Adrenal gland (tissue), 9 donors: ENCODE measurements at regions not wholly inside any gene's neighbourhood (a gene's known extent, or its start where the extent isn't known, plus 50 kb on each side); places are given as distances from the start of the nearest gene placed in this dataset.

ENCODE experiments used
- DNase-seq, 7 donors: peaks; one replicate each; pipeline ENCODE4 v3.0.0-alpha.2; 2019 to 2020
- H3K27ac ChIP-seq, 5 donors: fragments of 200-600 bp; sonication (generic) in 4 of 5; 1 replicate in 3 of 5; 2 replicates in 2 of 5; pipeline versions ENCODE4 v1.5.1 to v1.8.0; 2016 to 2020; ENCODE audit warnings: mild to moderate bottlenecking in 1 of 5
- H3K27me3 ChIP-seq: fragments of 200-600 bp; 2 replicates; pipeline ENCODE4 v1.8.0; 2021
- H3K36me3 ChIP-seq, 2 donors: fragments of 200-600 bp; replicated peaks in 1 of 2; 1 replicate in 1 of 2; 2 replicates in 1 of 2; pipeline versions ENCODE4 v1.5.1 to v1.8.0; 2018 to 2022
- H3K4me1 ChIP-seq, 2 donors: fragments of 200-600 bp; replicated peaks in 1 of 2; 1 replicate in 1 of 2; 2 replicates in 1 of 2; pipeline versions ENCODE4 v1.5.1 to v1.8.0; 2018 to 2021
- H3K4me3 ChIP-seq, 4 donors: fragments of 200-600 bp; sonication (generic) in 3 of 4; one replicate each; pipeline ENCODE4 v1.5.1; 2016 to 2018
- H3K9me3 ChIP-seq, 3 donors: fragments of 200-600 bp; sonication (generic) in 1 of 3; replicated peaks in 1 of 3; 1 replicate in 2 of 3; 2 replicates in 1 of 3; pipeline versions ENCODE4 v1.5.1 to v1.8.0; 2016 to 2021
- CTCF ChIP-seq, 6 experiments: fragments of 450-650 bp in 4 of 6; fragments of 200-600 bp in 2 of 6; sonication (generic) in 1 of 6; IDR thresholded peaks; 1 replicate in 5 of 6; 2 replicates in 1 of 6; pipeline versions ENCODE4 v1.5.1 to v1.8.0; 2016 to 2021; ENCODE audit warnings: antibody characterized with exemption in 6 of 6, mild to moderate bottlenecking in 2 of 6, moderate library complexity in 1 of 6
- POLR2A ChIP-seq, 2 donors: fragments of 450-650 bp; IDR thresholded peaks; one replicate each; pipeline ENCODE4 v1.6.1; 2017; ENCODE audit warnings: antibody characterized with exemption in 2 of 2, mild to moderate bottlenecking in 2 of 2, moderate library complexity in 1 of 2
- WGBS, 4 donors: extraction: QIAGEN DNeasy Blood & Tissue Kit in 2 of 4; methylation state at CpG; one replicate each; pipeline versions ENCODE4 v1.1.5 to v1.1.7; 2013 to 2017; 5-methylcytosine and 5-hydroxymethylcytosine counted together
- intact Hi-C, 2 donors: fragments of 100-400 bp; cut with DNase I; formaldehyde crosslinking; loops; one replicate each; pipeline versions ENCODE4 v1.14.1 to v1.15.0; 2022 to 2023
- donor health status: healthy with polysubstance abuse.
- donor health status: Bipolar disorder and iron deficiency.
- donor health status: DM: yes; HTN: yes; CAD: no.
- donor health status: DM: no; HTN: no; CAD: no.
- donor health status: DM: no; HTN: no; CAD: no.

DNA sequence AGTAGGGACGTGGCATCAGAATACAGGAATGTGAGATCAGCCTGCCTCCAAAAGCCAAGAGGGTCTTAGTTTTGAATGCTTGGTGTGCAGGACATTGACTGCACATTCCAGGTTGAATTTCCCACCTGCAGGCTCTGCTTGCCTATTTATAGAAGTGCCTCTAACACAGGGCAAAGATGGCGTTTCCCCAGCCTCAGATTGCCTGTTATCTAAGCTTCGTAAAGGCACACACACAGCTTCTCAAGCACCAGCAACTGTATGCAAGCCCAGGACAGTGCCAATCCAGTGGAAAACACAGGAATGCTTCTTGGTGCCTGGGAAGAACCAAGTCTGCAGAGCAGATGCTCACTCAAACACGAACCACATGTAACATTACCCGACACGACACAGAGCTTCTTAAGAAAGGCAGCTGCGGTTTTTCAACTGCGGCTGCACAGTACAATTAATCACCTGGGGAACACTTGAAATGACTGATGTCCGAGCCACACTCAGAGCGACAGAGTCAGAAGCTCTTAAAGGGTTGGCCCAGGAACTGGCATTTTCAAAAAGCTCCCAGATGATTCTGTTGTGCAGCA lies 90.0 kb upstream of the ANKRD34C start:
- no peak overlapping the region for H3K4me3 ChIP-seq
- intact Hi-C loops, result no loop called here
- H3K4me1 ChIP-seq, result no peaks in the 10 kb centered on the region
- 69 to 78% (median 75%) methylated on average over 9 to 10 of the region's 10 CpGs for WGBS, 4 donors
- DNase-seq, result no peak
- no peaks in the 10 kb centered on the region for H3K9me3 ChIP-seq
- TF ChIP-seq POLR2A (IDR thresholded peaks at IDR 0.05), result no peak
- H3K27me3 ChIP-seq, result no peaks in the 10 kb centered on the region
- H3K27ac ChIP-seq, result no peak overlapping the region
- no peaks in the 10 kb centered on the region for H3K36me3 ChIP-seq

DNA sequence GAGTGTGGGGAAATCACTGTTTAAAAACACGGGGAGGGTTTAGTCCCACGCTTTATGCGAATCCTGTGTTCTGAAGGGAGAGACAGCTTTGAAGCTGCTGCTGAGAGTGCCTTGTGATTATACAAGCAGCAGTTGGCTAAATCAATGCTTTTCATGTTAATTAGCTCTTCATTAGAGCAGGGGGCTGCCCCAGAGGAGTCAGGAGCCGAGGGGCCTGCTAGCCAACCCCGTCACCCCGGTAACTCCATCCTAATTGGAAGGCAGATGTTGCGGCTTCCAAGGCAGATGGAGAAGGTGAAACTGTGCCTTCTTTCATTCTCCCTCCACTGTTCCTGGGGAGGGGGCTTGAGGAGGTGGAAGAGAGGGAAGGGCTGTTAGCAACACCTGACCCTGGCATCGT lies 92.4 kb upstream of the ANKRD34C start:
- WGBS, 4 donors, result 78 to 91% (median 84%) methylated on average over 8 of the region's 8 CpGs
- Histone ChIP-seq H3K9me3 (no peaks in the 10 kb centered on the region), H3K4me3 (no peak overlapping the region), H3K36me3 (no peaks in the 10 kb centered on the region), H3K27ac (no peak overlapping the region), H3K4me1 (no peaks in the 10 kb centered on the region), H3K27me3 (no peaks in the 10 kb centered on the region)
- no peak for DNase-seq
- no peak for TF ChIP-seq CTCF (IDR thresholded peaks at IDR 0.05)
- no peak for TF ChIP-seq POLR2A (IDR thresholded peaks at IDR 0.05)
- intact Hi-C loops, result no loop called here

- no peaks in the 10 kb centered on the region for H3K9me3 ChIP-seq
- TF ChIP-seq CTCF (IDR thresholded peaks at IDR 0.05) (no peak), POLR2A (IDR thresholded peaks at IDR 0.05) (no peak)
- DNase-seq, result no peak
- H3K36me3 ChIP-seq, result no peaks in the 10 kb centered on the region
- H3K4me3 ChIP-seq, result no peak overlapping the region
- H3K27ac ChIP-seq, result no peak overlapping the region
- no peaks in the 10 kb centered on the region for H3K4me1 ChIP-seq
- no peaks in the 10 kb centered on the region for H3K27me3 ChIP-seq
- WGBS, 4 donors, result 78 to 89% (median 86%) methylated on average over 7 to 8 of the region's 8 CpGs
- intact Hi-C loops, result loop anchor here in 1 of 2 donors (10.0 kb wide), 1 partner anchor 272 kb away; no protein-coding TSS in a partner anchor
Measured at GRCh38 chr15:79186616-79187015, 95.9 kb upstream of the ANKRD34C start.

DNA sequence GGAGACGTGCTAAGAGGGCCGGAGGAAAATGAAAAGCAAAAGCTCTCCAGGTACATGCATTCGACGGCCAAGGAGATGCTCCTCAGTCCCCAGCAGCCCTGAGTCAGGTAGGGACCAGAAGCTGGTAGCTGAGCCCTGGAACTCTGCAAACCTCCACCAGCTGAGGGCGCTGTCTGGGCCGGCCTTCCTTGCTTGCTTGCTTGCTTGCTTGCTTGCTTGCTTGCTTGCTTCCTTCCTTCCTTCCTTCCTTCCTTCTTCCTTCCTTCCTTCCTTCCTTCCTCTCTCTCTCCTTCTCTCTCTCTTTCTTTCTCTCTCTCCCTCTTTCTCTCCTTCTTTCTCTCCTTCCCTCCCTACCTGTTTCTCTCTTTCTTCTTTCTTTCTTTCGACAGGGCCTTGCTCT lies 94.6 kb upstream of the RASGRF1 start:
- Histone ChIP-seq H3K27ac (no peak overlapping the region), H3K36me3 (no peaks in the 10 kb centered on the region), H3K4me1 (no peaks in the 10 kb centered on the region), H3K9me3 (no peaks in the 10 kb centered on the region), H3K27me3 (no peaks in the 10 kb centered on the region), H3K4me3 (no peak overlapping the region)
- DNase-seq, result peak in 1 of 7 donors; percentile 6
- TF ChIP-seq CTCF (IDR thresholded peaks at IDR 0.05) (peak in 1 of 6 experiments; percentile 15), POLR2A (IDR thresholded peaks at IDR 0.05) (no peak)
- intact Hi-C loops, result loop anchor here in 1 of 2 donors (2.0 to 10.0 kb wide), 2 partner anchors 156 to 270 kb away; no protein-coding TSS in a partner anchor
- WGBS, 4 donors, result 73 to 83% (median 76%) methylated on average over 7 of the region's 7 CpGs

DNA sequence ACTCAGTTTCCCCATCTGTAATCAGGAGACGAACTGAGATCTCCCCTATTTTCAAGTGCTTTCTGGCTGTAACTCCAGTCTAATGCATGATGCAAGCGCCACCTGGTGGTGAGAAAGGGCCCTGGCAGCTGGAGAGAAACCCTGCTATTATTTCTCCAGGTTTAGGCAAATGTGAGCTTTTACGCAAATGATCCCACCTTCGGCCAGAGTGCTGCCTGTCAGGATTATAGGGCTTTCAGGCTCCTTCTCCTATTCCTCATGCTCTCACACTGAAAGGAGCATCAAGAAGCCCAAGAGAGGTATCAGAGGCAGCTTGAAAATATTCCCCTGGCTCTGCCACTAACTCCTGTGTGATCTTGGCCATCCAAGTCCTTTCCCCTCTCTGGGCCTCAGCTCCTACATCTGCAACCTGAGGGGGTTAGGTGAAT lies 93.9 kb upstream of the RASGRF1 start:
- no peak overlapping the region for H3K27ac ChIP-seq
- no peaks in the 10 kb centered on the region for H3K27me3 ChIP-seq
- H3K4me1 ChIP-seq, result no peaks in the 10 kb centered on the region
- TF ChIP-seq CTCF (IDR thresholded peaks at IDR 0.05) (peak; percentile 89 to 100 (median 93)), POLR2A (IDR thresholded peaks at IDR 0.05) (no peak)
- no peaks in the 10 kb centered on the region for H3K36me3 ChIP-seq
- WGBS, 4 donors, result 0 to 11% (median 4%) methylated on average over 4 of the region's 4 CpGs
- no peaks in the 10 kb centered on the region for H3K9me3 ChIP-seq
- no peak overlapping the region for H3K4me3 ChIP-seq
- intact Hi-C loops, result loop anchor here (2.0 to 10.0 kb wide), 3 partner anchors 156 to 270 kb away; no protein-coding TSS in a partner anchor
- peak; percentile 63 to 92 (median 78) for DNase-seq
